G401 (cell line): ENCODE measurements at regions not wholly inside any gene's neighbourhood (a gene's known extent, or its start where the extent isn't known, plus 50 kb on each side); places are given as distances from the start of the nearest gene placed in this dataset.

Experiments used
- DNase-seq: peaks from one replicate; pipeline ENCODE4 v3.0.0-alpha.2; 2015; ENCODE audit warnings: low spot score
- in situ Hi-C: cut with HindIII; loops from 2 replicates; pipeline ENCODE4 v1.10.0; 2016; ENCODE audit warnings: low sequenced_read_pairs, mixed read lengths

DNA sequence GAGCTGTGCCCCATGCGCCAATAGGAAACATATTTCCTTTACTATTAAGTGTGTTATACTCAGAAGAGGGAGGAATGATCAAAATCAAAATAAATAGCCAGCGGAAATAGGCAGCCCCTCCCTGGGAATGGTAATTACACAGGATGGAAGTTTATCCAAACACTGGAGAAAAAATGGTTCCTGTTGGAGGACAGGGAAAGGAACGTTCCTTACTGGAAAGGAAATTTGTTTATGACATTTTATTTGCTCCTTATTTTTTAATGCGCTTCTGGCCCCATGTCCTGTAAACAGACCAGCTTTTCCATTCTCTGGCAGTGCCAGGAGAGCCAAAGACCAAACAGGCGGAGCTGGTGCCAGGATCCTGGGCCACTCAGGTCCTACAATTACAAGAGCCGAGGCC lies 273.7 kb downstream of the SOX9 start:
- DNase-seq = no peak
- in situ Hi-C loops = no loop called here

DNA sequence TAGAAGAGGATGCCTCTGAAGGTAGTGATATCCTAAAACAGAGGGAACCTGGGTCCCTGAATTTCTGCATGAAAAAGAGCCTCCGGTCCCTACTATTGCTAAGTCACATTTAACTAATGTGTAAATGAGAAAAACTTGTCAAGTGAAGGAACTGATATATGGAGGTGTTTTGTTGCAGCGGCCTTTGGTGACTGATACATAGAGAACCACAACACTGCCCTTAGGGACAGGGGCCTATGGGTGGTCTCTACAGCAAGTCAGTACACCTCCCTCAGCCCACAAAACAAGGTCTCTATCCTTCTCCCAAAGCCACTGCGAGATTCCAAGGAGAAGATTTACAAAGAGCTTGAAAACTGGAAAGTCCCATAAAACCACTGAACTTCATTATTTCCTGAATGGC lies 275.3 kb downstream of the SOX9 start:
- in situ Hi-C loops = no loop called here
- DNase-seq = no peak

DNA sequence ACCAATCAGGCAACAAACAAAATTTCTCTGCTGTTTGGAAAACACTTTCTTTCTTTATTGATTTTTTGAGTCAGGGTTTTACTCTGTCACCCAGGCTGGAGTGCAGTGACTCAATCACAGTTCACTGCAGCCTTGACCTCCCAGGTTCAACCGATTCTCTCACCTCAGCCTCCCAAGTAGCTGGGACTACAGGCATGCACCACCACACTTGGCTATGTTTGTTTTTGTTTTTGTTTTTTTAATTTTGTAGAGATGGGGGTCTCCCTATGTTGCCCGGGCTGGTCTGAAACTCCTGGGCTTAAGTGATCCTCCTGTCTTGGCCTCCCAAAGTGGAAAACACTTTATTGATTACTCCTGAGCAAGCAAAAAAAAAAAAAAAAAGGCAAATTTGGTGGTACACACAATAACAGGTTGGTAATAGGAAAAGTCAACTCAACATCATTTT lies 276.4 kb downstream of the SOX9 start:
- in situ Hi-C loops = no loop called here
- no peak for DNase-seq

DNA sequence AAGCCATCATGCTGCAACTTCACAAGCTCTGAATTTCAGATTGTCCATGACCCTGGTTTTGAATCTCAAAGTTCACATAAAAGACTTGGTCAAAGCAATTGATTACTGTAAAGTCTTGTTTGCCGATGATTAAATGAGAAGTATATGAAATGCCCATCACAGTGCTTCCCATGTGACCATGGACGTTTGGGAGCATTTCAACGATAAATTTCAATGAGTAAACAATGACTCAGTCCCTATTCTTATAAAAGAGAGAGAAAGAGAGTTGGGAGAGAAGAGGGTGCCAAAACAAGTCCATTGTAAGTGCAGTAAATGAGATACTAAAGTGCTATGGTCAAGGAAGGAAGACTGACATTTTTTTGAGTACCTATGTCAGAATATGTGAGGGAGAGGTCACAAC lies 276.9 kb downstream of the SOX9 start:
- in situ Hi-C loops = no loop called here
- DNase-seq = no peak

DNA sequence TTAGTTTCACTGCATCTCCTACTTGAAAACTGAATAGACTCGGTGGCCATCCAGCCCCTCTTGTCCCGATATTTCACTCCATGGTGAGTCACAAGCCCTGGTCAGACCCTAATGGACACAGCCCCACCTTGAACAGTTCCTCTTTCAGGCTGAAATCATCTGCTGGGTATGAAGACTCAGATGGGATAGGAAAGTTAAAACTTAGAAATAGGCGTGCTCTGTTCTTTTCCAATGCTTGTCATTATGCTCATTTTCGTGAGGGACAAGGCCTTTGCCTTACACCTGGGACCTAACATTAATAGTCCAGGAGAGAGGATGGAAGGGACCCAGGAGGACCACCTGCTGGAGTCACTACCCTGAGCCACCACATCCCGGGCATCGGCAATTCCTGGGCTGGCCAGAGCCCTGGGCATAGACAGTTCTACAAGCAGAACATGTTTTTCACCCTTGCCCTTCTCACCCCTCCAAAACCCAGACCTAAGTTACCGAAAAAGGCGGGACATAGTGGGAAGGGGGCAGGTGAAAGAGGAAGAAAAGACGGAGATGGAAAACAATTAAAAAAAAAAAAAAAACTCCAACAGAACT lies 278.3 kb downstream of the SOX9 start:
- in situ Hi-C loops = no loop called here

DNA sequence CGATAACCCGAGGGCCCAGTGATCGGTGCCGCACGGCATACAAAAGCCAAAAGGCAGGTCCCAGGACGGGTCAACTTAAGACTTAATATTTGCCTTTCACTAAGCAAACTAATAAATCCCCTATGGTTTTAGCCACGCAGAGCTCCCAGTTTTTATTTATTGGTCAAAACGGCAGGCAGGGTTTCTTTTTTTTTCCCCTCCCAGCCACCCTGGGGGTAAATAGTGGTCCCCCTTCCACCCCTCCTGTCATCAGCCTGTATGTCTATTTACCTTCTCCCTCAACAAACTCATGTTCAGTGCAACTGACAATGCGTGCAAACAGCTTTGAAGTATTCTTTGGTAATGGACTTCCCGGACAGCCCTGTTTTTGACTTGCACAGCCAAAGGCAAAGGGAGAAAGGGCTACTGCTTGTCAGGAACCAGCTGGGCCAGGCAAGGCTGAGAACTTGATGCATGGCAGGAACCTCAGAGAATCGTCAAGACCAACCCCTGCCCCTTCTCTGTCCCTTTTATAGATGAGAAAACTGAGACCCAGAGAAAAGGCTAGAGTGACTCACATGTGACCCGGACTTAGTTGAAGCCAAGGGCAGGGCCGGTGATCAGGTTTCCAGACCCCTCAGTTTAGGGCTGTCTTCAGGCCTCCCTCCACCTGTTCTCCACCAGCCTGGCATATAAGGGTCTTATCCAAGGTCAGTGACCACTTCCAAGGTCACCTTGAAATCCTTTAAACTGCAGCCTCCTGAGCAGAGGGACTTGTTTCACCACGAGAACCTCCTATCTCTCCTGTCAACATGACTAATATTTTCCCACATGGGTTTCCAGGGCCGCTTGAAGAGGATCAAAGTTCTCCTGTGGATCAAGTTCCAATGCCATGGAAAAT lies 279.0 kb downstream of the SOX9 start:
- in situ Hi-C loops = no loop called here
- DNase-seq = no peak

More for the DNA sequence above, 278.3 kb downstream of the SOX9 start:
- no peak for DNase-seq

DNA sequence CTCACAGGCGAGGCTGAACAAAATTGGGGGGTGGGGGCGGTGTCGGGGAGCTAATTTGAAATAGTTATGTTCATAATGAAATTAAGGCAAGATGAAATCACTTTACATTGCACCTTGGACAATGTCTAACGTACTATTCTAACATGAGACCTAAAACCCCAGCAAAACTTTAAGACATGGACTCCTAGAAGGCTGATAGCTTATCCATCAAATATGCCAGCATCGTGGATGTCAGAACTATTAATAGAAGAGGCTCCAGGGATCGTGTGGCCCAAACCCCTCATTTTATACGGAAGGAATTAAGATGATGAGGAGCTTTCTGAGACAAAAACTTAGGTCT lies 279.6 kb downstream of the SOX9 start:
- in situ Hi-C loops = no loop called here
- no peak for DNase-seq

DNA sequence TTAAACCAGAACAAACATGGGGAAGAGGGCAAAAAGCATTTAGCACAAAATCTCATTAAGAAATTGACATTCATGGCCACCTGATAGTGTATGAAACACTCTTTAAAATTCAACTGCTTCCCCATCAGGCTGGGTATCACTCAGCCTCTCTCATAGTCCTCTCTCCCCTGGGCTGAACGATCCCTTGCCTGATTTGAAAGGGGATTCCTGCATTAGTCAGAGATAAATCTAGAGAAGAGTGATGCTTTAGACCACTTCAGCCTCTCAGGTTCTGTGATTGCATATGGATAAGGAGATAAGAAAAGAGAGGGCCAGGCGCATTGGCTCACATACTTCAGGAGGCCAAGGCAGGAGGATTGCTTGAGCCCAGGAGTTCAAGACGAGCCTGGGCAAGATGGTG lies 280.0 kb downstream of the SOX9 start:
- no peak for DNase-seq
- in situ Hi-C loops = no loop called here

DNA sequence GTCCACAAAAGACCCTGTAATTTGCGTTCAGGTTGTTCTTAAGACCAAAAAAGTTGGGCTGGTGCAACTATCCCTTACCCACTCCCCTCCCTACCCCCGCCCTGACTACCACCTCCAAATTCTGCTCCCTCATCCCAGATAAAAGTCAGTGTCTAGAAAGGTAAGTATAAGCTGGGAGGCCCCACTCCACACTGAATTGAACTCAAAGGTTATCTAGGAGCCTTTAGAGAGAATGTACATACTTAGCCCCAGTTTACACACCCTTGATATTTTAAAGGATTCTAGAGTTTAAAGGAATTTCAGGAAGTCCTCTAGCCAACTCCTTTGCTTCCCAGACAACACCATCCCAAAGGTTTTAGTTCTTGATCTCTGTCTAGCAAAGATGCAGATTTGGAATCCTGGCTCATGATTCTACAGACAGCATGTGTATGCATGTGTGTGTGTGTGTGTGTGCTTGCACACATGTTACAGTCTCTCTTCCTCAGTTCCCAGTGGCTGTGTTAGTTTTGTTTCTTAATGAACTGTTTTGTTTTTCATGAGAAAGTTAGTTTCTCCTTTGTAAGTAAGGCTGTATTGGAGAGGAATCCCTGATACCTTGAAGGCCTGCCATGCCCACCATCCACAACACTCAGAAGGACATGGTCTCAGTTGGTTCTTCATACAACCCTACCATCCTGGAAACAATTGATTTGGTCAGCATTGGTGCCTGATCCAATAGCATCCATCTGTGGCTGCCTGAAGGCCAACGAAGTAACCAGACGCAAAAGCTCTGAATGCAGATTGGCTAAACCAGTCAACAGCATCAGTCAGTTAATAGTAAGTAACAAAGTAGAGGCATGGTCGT lies 281.3 kb downstream of the SOX9 start:
- DNase-seq = no peak
- in situ Hi-C loops = no loop called here

DNA sequence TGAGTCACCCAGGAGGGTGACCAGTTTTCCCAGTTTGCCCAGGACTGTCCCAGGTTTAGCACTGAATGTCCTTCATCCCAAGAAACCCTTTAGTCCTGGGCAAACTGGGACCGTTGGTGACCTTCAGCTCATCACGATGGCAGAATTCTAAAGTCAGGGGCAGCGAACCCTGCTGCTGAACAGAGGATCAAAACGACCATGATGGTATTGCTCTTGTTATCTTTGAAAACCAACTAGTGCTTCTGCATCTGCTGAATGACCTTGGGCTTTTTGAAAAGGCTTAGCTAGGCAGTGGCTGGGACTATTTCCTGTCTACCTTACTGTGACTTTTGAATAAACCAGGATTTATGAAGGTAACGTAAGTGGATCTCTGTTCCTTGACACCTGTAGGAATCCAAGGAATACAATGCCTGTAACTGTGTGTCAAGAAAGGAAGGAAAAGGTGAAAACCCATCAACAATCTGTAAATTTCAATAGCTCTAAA lies 281.9 kb downstream of the SOX9 start:
- no peak for DNase-seq
- in situ Hi-C loops = no loop called here

DNA sequence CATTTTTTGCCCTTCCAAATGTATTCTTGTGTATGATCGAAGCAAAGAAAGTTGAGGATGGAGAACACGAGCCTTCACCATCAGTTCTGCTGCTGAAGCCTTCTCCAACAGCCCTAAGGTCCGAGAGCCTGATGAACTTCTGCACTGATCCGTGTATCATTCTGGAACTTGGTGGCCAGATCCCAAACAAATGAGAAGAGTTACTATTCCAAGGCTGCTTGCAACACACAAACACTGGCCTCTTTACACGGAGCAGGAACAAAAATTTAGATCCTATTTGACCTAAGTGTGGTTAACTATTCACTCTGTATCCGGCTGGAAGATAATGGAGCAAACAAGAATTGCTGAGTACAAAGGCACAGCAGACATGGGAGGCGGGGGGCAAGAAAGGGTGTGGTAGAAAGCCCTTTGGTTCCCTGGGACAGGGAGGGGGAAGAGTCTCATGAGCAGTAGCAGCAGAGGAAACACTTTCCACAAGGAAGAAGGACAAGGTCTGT lies 282.9 kb downstream of the SOX9 start:
- in situ Hi-C loops = no loop called here
- DNase-seq = no peak

DNA sequence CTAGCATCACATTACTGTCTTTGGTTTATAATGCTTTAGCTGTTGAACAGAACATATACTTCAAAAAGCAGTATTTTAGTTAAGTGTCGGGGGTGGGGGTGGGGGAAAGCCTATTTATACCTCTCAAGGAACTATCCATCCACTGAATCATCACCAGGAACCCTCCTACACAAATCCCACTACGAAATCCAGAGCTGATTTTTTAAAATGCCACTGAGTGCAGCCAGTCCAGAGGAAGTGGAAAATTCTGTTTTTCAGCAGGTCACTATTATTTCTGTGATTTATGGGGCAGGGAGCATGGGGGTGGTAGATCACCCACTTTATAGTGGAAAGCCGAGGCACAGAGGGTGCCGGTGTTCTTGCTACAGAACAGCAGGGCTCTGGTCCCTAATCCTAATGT lies 284.1 kb downstream of the SOX9 start:
- DNase-seq = no peak

DNA sequence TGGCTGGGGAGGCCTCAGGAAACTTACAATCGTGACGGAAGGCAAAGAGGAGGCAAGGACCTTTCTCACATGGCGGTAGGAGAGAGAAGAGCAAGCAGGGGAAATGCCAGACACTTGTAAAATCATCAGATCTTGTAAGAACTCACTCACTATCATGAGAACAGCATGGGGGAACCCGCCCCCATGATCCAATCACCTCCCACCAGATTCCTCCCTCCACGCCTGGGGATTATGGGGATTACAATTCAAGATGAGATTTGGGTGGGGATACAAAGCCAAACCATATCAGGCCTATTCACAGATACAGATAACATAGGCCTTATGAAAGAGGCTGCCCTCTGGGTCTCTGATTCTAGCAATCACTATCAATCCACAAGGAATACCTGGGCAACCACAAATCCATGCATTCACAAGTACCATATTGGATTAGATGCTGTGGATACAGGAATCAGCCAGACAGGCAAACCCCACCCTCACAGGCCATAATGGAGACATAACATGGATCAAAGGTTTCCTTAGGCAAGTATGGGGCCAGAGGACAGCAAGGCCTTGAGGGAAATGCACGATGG lies 284.9 kb downstream of the SOX9 start:
- DNase-seq = no peak
- in situ Hi-C loops = no loop called here

More for the DNA sequence above, 284.1 kb downstream of the SOX9 start:
- in situ Hi-C loops = no loop called here

DNA sequence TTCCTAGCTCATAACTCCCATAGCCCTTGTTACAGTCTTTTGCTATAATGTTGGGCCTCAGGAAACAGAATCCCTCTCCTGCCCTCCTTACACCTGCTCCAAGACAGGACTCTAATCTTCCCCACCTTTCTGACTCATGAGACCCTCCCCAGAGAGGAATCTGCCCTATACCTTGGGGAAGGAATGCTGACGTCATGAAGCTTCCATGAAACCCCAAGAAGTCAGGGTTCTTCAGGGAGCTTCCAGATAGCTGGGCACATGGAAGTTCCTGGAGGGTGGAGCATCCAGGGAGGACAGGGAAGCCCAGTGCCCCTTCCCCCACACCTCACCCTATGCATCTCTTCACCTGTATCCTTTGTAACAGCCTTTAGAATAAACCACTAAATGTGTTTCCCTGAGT lies 285.7 kb downstream of the SOX9 start:
- in situ Hi-C loops = no loop called here
- no peak for DNase-seq

DNA sequence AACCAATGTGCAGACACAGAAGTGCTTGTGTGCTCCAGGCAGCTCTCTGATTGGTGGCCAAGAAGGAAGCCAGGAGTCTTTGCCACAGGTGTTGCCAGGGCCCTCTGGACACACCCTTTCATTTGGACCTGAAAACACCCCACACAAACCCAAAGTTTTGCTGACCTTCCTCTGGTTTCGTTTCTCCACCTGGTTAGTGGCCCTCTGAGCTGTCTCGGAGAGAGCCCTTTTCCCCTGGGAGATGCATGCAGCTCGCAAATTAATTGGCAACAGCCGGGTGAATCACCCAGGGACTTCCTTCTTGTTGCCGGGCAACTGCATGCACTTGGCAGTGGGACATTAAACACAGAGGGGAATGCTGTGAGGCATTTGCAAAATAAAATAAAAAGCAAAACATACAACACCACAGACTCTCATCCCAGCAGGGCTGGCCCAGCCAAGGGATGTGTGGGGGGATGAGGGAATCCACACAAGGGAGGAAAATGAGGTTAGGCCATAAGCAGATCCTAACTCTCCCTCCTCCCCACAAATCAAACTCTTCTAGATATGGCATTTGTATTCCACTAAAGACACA lies 286.6 kb downstream of the SOX9 start:
- in situ Hi-C loops = no loop called here

DNA sequence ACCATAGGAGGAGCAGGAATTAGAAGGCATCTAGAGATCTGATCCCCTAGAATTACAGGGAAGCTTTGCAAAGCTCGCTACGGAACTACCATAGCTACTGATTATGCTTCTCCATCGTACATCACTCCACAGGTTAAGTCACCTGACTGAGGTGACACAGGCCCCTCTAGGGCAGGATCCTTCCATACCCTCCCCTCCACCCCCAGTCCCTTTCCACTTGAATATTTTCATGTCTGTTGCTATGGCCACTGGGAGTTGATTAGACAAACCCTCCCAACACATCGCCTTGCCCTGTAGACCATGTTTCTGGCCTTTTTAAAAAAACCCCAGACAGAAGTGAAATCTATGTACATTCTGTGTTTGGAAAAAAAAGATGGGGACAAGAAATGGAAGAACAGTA lies 287.1 kb downstream of the SOX9 start:
- in situ Hi-C loops = no loop called here
- DNase-seq = no peak

More for the DNA sequence above, 286.6 kb downstream of the SOX9 start:
- DNase-seq = peak; percentile 65

DNA sequence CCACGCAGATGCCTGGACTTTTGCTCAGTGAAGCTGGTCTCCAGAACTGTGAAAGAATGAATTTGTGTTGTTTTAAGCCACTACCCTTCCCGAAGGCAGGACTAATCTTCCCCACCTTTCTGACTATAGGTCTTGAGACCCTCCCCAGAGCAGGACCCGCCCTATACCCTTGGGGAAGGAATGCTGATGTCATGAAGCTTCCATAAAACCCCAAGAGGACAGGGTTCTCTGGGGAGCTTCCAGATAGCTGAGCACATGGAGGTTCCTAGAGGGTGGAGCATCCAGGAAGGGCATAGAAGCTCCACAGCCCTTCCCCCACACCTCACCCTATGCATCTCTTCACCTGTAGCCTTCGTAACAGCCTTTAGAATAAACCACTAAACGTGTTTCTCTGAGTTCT lies 287.8 kb downstream of the SOX9 start:
- DNase-seq = no peak
- in situ Hi-C loops = no loop called here

DNA sequence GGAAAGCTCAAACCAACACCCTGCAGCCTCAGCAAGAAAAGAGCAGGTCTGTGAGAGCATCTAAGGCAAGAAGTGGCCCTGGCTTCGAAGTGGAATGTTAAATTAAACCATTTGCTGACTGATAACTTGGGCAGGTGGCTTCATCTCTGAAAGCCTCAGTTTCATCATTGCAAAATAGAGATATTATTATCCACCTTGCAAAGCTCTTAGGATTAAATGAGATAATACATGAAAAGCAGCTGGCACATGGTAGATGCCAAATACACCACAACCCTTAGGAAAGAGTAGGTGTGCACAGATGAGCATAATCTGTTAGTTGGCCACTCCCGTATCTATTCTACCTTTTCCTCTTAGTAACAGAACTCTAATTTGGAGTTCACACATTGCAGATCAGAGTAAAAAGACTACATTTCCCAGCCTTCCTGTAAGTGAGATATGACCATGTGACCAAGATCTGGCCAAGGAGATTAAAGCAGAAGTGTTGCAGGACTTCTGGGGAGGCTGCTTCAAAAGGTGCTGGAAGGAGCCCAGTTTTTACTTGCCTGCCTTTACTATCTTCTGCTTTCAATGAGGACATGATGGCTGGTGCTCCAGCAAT lies 288.7 kb downstream of the SOX9 start:
- no peak for DNase-seq
- in situ Hi-C loops = no loop called here

DNA sequence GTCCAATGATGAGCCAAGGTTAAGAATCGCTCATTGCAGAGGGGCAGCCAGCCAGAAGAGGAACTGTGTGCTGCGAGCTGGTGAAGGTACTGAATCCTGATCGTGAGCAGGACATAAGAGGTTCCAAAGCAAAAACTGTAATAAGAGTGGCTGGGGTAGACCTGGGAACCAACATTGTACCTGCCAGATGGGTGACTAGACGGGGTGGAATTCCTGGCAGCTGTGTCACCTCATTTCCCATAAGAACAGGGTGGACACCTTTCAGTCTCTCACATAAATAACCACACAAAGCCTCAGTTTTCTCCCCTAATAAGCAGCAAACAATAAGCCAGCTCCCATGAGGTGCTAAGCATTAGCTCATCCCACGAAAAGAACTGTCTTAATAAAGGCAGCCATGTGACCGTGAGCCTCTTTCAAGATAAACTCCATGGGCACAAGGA lies 290.3 kb downstream of the SOX9 start:
- no peak for DNase-seq
- in situ Hi-C loops = no loop called here
